Stromal cell of bone marrow (primary cell): ENCODE measurements at regions not wholly inside any gene's neighbourhood (a gene's known extent, or its start where the extent isn't known, plus 50 kb on each side); places are given as distances from the start of the nearest gene placed in this dataset.

ENCODE experiments used
- DNase-seq: peaks from one replicate; pipeline ENCODE4 v3.0.0-alpha.2; 2012; ENCODE audit warnings: low read depth

GRCh38 chr18:10033016-10033399 is 119.2 kb downstream of the VAPA start:
- no peak for DNase-seq

- DNase-seq, result no peak
Measured at GRCh38 chr18:10035281-10035991, 121.6 kb downstream of the VAPA start.

GRCh38 chr18:10036479-10036878 is 122.7 kb downstream of the VAPA start:
- no peak for DNase-seq

- DNase-seq, result no peak
Measured at GRCh38 chr18:10037181-10037580, 123.4 kb downstream of the VAPA start.

- no peak for DNase-seq
Measured at GRCh38 chr18:10038268-10038667, 124.5 kb downstream of the VAPA start.

- no peak for DNase-seq
Measured at GRCh38 chr18:10040287-10041011, 126.6 kb downstream of the VAPA start.

GRCh38 chr18:10041180-10041579 is 127.4 kb downstream of the VAPA start:
- DNase-seq, result no peak

- no peak for DNase-seq
Measured at GRCh38 chr18:10042492-10042891, 128.7 kb downstream of the VAPA start.

- no peak for DNase-seq
Measured at GRCh38 chr18:10044054-10044453, 130.2 kb downstream of the VAPA start.

GRCh38 chr18:10045296-10045891 is 131.6 kb downstream of the VAPA start:
- DNase-seq, result no peak

- DNase-seq, result no peak
Measured at GRCh38 chr18:10046178-10046807, 132.5 kb downstream of the VAPA start.

- no peak for DNase-seq
Measured at GRCh38 chr18:10047237-10047636, 133.4 kb downstream of the VAPA start.

- no peak for DNase-seq
Measured at GRCh38 chr18:10049747-10050146, 135.9 kb downstream of the VAPA start.

- no peak for DNase-seq
Measured at GRCh38 chr18:10050956-10051355, 137.1 kb downstream of the VAPA start.

- no peak for DNase-seq
Measured at GRCh38 chr18:10051877-10052631, 138.2 kb downstream of the VAPA start.

- no peak for DNase-seq
Measured at GRCh38 chr18:10052871-10053270, 139.1 kb downstream of the VAPA start.

- no peak for DNase-seq
Measured at GRCh38 chr18:10053861-10054260, 140.0 kb downstream of the VAPA start.

- DNase-seq, result no peak
Measured at GRCh38 chr18:10054366-10054765, 140.6 kb downstream of the VAPA start.

- no peak for DNase-seq
Measured at GRCh38 chr18:10055125-10055750, 141.4 kb downstream of the VAPA start.

GRCh38 chr18:10056506-10056905 is 142.7 kb downstream of the VAPA start:
- DNase-seq, result no peak

- no peak for DNase-seq
Measured at GRCh38 chr18:10057401-10057893, 143.6 kb downstream of the VAPA start.
